Endothelial cell of umbilical vein (primary cell): ENCODE measurements at regions not wholly inside any gene's neighbourhood (a gene's known extent, or its start where the extent isn't known, plus 50 kb on each side); places are given as distances from the start of the nearest gene placed in this dataset.

Experiments used
- BruUV-seq: library from RNA; stranded (reverse); fragments of 400-500 nt; replicated peaks from 2 replicates; lab custom pipeline; 2021; lab: Mats Ljungman, UMichigan
- CTCF ChIA-PET: fragments of 300-600, 350-600 bp; sonication (Branson Sonifier 250); formaldehyde crosslinking; loops from one replicate; lab custom pipeline; 2021; ENCODE audit warnings: antibody characterized with exemption, inconsistent platforms; lab: Charles Lee
- POLR2A ChIA-PET: fragments of 300-600, 350-600 bp; sonication (Branson Sonifier 250); formaldehyde crosslinking; loops from one replicate; lab custom pipeline; 2021; ENCODE audit warnings: antibody characterized with exemption, inconsistent platforms; lab: Charles Lee
- DNase-seq: peaks from one replicate; pipeline ENCODE4 v3.0.0-alpha.2; 2011; ENCODE audit warnings: low read depth, low spot score
- FAIRE-seq: peaks from 2 replicates; lab custom pipeline; 2011; peaks lifted over from hg19 to GRCh38; lab: Jason Lieb, UNC
- H2AFZ ChIP-seq: 2 replicates; pipeline ENCODE4 v1.6.0; 2012; ENCODE audit warnings: low read depth, low read length, control low read depth, inconsistent platforms
- H3K27ac ChIP-seq: 2 replicates; pipeline ENCODE4 v1.5.1; 2011; ENCODE audit warnings: low read depth, mild to moderate bottlenecking, control low read depth, low read length, moderate library complexity; ENCODE audit not compliant: insufficient read depth
- H3K27me3 ChIP-seq, 2 experiments: 2 replicates each; pipeline versions ENCODE4 v1.6.0 to v1.6.1; 2011; ENCODE audit warnings: low read length in 2 of 2, mixed read lengths in 1 of 2; ENCODE audit not compliant: control insufficient read depth in 2 of 2, insufficient read depth in 2 of 2
- H3K36me3 ChIP-seq, 2 experiments: 2 replicates in 1 of 2; 3 replicates in 1 of 2; pipeline ENCODE4 v1.5.1; 2011; ENCODE audit warnings: low read length in 2 of 2, mild to moderate bottlenecking in 1 of 2, moderate library complexity in 1 of 2; ENCODE audit not compliant: control insufficient read depth in 2 of 2, insufficient read depth in 2 of 2; ENCODE audit errors: extremely low read depth in 1 of 2
- H3K4me1 ChIP-seq: 3 replicates; pipeline ENCODE4 v1.5.1; 2011; ENCODE audit warnings: mild to moderate bottlenecking, low read length; ENCODE audit not compliant: control insufficient read depth, insufficient read depth; ENCODE audit errors: extremely low read depth
- H3K4me2 ChIP-seq: 2 replicates; pipeline ENCODE4 v1.6.1; 2011; ENCODE audit warnings: low read length, control low read depth, mixed read lengths; ENCODE audit not compliant: insufficient read depth
- H3K4me3 ChIP-seq, 3 experiments: fragments of 200-600 bp in 1 of 3; sonication (generic), shearing (Covaris generic) in 1 of 3; replicated peaks in 1 of 3; 2 replicates each; pipeline ENCODE4 v1.5.1; 2011 to 2016; ENCODE audit warnings: control low read depth in 3 of 3, low read length in 3 of 3, mild to moderate bottlenecking in 2 of 3, inconsistent platforms in 1 of 3, low read depth in 1 of 3, moderate library complexity in 1 of 3; ENCODE audit not compliant: insufficient read depth in 1 of 3
- H3K79me2 ChIP-seq: 2 replicates; pipeline ENCODE4 v1.6.0; 2012; ENCODE audit warnings: low read length, inconsistent platforms; ENCODE audit not compliant: control insufficient read depth, insufficient read depth
- H3K9ac ChIP-seq: replicated peaks from 2 replicates; pipeline ENCODE3; 2011; ENCODE audit warnings: low read length, control low read depth; ENCODE audit not compliant: insufficient read depth; ENCODE audit errors: extremely low read depth
- H3K9me1 ChIP-seq: replicated peaks from 3 replicates; pipeline ENCODE4 v1.6.0; 2011; ENCODE audit warnings: mild to moderate bottlenecking, low read length; ENCODE audit not compliant: control insufficient read depth, insufficient read depth; ENCODE audit errors: extremely low read depth
- H3K9me3 ChIP-seq: replicated peaks from 2 replicates; pipeline ENCODE4 v1.5.1; 2012; ENCODE audit warnings: low read length, inconsistent platforms; ENCODE audit not compliant: control insufficient read depth, insufficient read depth
- H4K20me1 ChIP-seq: replicated peaks from 2 replicates; pipeline ENCODE3; 2011; ENCODE audit warnings: mild to moderate bottlenecking, low read length; ENCODE audit not compliant: control insufficient read depth, insufficient read depth; ENCODE audit errors: extremely low read depth
- CTCF ChIP-seq, 2 donors: IDR thresholded peaks; 1 replicate in 1 of 2; 2 replicates in 1 of 2; pipeline ENCODE4 v1.5.1; 2011; ENCODE audit warnings: low read length in 2 of 2, mild to moderate bottlenecking in 2 of 2, moderate library complexity in 2 of 2, control low read depth in 1 of 2, inconsistent platforms in 1 of 2, low read depth in 1 of 2; ENCODE audit not compliant: insufficient read depth in 1 of 2; ENCODE audit errors: extremely low read depth in 1 of 2
- EZH2 ChIP-seq: IDR thresholded peaks from 2 replicates; pipeline ENCODE4 v1.6.1; 2012; ENCODE audit warnings: borderline replicate concordance, low read depth, mild to moderate bottlenecking, moderate library complexity, low read length, inconsistent platforms; ENCODE audit not compliant: severe bottlenecking
- FOS ChIP-seq: IDR thresholded peaks from 2 replicates; pipeline ENCODE4 v1.6.1; 2011; ENCODE audit warnings: mild to moderate bottlenecking, low read length, moderate library complexity, borderline replicate concordance; ENCODE audit not compliant: insufficient read depth
- GATA2 ChIP-seq: IDR thresholded peaks from 2 replicates; pipeline ENCODE4 v1.7.0; 2011; ENCODE audit warnings: low read depth, mild to moderate bottlenecking, moderate library complexity, mixed read lengths, low read length; ENCODE audit not compliant: insufficient read length, insufficient read depth
- JUN ChIP-seq: IDR thresholded peaks from 2 replicates; pipeline ENCODE4 v1.6.1; 2011; ENCODE audit warnings: borderline replicate concordance, low read depth; ENCODE audit not compliant: insufficient read length, insufficient read depth
- MAX ChIP-seq: IDR thresholded peaks from 2 replicates; pipeline ENCODE4 v1.6.1; 2011; ENCODE audit not compliant: insufficient read depth, insufficient read length
- MYC ChIP-seq: IDR thresholded peaks from one replicate; pipeline ENCODE4 v1.6.1; 2011; ENCODE audit warnings: mild to moderate bottlenecking, low read depth, low read length
- POLR2A ChIP-seq: IDR thresholded peaks from 2 replicates; pipeline ENCODE4 v1.6.1; 2012; ENCODE audit warnings: low read depth, mild to moderate bottlenecking, control low read depth, low read length
- POLR2AphosphoS5 ChIP-seq: IDR thresholded peaks from 2 replicates; pipeline ENCODE4 v1.6.1; 2012; ENCODE audit warnings: low read depth, mild to moderate bottlenecking, control low read depth, low read length, moderate library complexity; ENCODE audit not compliant: insufficient read depth
- dilution Hi-C: fragments of 300-500 bp; cut with MboI; formaldehyde crosslinking; loops from one replicate; pipeline ENCODE4 v1.15.0; 2019; ENCODE audit warnings: low sequenced_read_pairs; ENCODE audit not compliant: extremely low pct_ligation_motif_present
- intact Hi-C: fragments of 100-400 bp; cut with micrococcal nuclease; formaldehyde crosslinking; loops from one replicate; pipeline ENCODE4 v1.10.0; 2022

GRCh38 chr11:70882716-70883085, 369.7 kb downstream of the SHANK2 start:
- H3K4me3 ChIP-seq = no peak overlapping the region
- no peaks in the 10 kb centered on the region for H3K4me1 ChIP-seq
- no peak for TF ChIP-seq FOS
- no peak for TF ChIP-seq GATA2
- no peak for TF ChIP-seq CTCF (IDR thresholded peaks at IDR 0.05; ENCODE audit: extremely low read depth in 1 of 2, insufficient read depth in 1 of 2, low read depth in 1 of 2, low read length in 2 of 2)
- no peak for TF ChIP-seq EZH2
- no peak for FAIRE-seq
- no peaks in the 10 kb centered on the region for H3K9me1 ChIP-seq
- dilution Hi-C loops (no loop called here), intact Hi-C loops (no loop called here)
- no peaks in the 10 kb centered on the region for H4K20me1 ChIP-seq
- no peaks in the 10 kb centered on the region for H3K27me3 ChIP-seq
- ChIA-PET CTCF (no interaction called here), POLR2A (no interaction called here)
- H3K4me2 ChIP-seq = no peak overlapping the region
- DNase-seq = no peak
- H3K79me2 ChIP-seq = no peaks in the 10 kb centered on the region
- no TSS peak for BruUV-seq
- no peaks in the 10 kb centered on the region for H3K36me3 ChIP-seq
- H3K9ac ChIP-seq = no peak overlapping the region
- H2AFZ ChIP-seq = no peak overlapping the region
- H3K9me3 ChIP-seq = peaks cover 9% of the 10 kb centered on the region
- no peak overlapping the region for H3K27ac ChIP-seq

GRCh38 chr11:70883323-70883940, 368.9 kb downstream of the SHANK2 start:
- POLR2A ChIA-PET = no interaction called here
- no peak overlapping the region for H3K4me2 ChIP-seq
- no peaks in the 10 kb centered on the region for H3K79me2 ChIP-seq
- FAIRE-seq (no peak), DNase-seq (no peak)
- H3K36me3 ChIP-seq = no peaks in the 10 kb centered on the region
- H3K9ac ChIP-seq = no peak overlapping the region
- dilution Hi-C loops = no loop called here
- CTCF ChIA-PET = no interaction called here
- no peak overlapping the region for H3K4me3 ChIP-seq
- no peaks in the 10 kb centered on the region for H4K20me1 ChIP-seq
- H2AFZ ChIP-seq = no peak overlapping the region
- no TSS peak for BruUV-seq
- TF ChIP-seq POLR2A = no peak
- TF ChIP-seq POLR2AphosphoS5 = no peak
- no peak for TF ChIP-seq CTCF (IDR thresholded peaks at IDR 0.05; ENCODE audit: extremely low read depth in 1 of 2, insufficient read depth in 1 of 2, low read depth in 1 of 2, low read length in 2 of 2)
- TF ChIP-seq JUN = no peak
- TF ChIP-seq FOS = no peak
- no peak for TF ChIP-seq MYC
- TF ChIP-seq MAX = no peak
- no peak for TF ChIP-seq EZH2
- TF ChIP-seq GATA2 = no peak
- H3K9me1 ChIP-seq = no peaks in the 10 kb centered on the region
- peaks cover 9% of the 10 kb centered on the region for H3K9me3 ChIP-seq
- intact Hi-C loops = no loop called here
- H3K27me3 ChIP-seq = no peaks in the 10 kb centered on the region
- H3K27ac ChIP-seq = no peak overlapping the region
- no peaks in the 10 kb centered on the region for H3K4me1 ChIP-seq
